HUES64 (cell line): ENCODE measurements at regions not wholly inside any gene's neighbourhood (a gene's known extent, or its start where the extent isn't known, plus 50 kb on each side); places are given as distances from the start of the nearest gene placed in this dataset.

Experiments
- H3K27ac ChIP-seq: 2 replicates; pipeline ENCODE4 v1.7.0; 2013; ENCODE audit warnings: low read depth, low read length, inconsistent platforms
- H3K27me3 ChIP-seq: 2 replicates; pipeline ENCODE4 v1.6.1; 2013; ENCODE audit warnings: mild to moderate bottlenecking, low read length; ENCODE audit not compliant: insufficient read depth
- H3K36me3 ChIP-seq: 2 replicates; pipeline ENCODE4 v1.6.1; 2013; ENCODE audit warnings: mild to moderate bottlenecking, low read length; ENCODE audit not compliant: insufficient read depth
- H3K4me1 ChIP-seq: 2 replicates; pipeline ENCODE4 v1.6.1; 2013; ENCODE audit warnings: mild to moderate bottlenecking, low read length, moderate library complexity; ENCODE audit not compliant: insufficient read depth
- H3K4me3 ChIP-seq: 2 replicates; pipeline ENCODE4 v1.5.1; 2013; ENCODE audit warnings: mild to moderate bottlenecking, low read length, moderate library complexity
- H3K9ac ChIP-seq: 2 replicates; pipeline ENCODE4 v1.6.1; 2013; ENCODE audit warnings: mild to moderate bottlenecking, low read depth, low read length
- H3K9me3 ChIP-seq: 2 replicates; pipeline ENCODE4 v1.6.1; 2013; ENCODE audit warnings: low read depth, low read length; ENCODE audit not compliant: insufficient read depth
- WGBS: fragments of 150-250, 120-280 bp; methylation state at CpG from one replicate; pipeline ENCODE4 v1.1.7; 2013; ENCODE audit warnings: missing lambda C conversion rate; 5-methylcytosine and 5-hydroxymethylcytosine counted together

- Histone ChIP-seq H3K4me3 (no peak overlapping the region), H3K4me1 (peaks cover 3% of the 10 kb centered on the region; the same call in 1 of the 2 replicates)
These were observed 86.1 kb upstream of the ADGRL2 start for GRCh38 chr1:81714636-81715035.

GRCh38 chr1:81712425-81712824 is 88.3 kb upstream of the ADGRL2 start:
- 88% methylated on average over 3 of the region's 3 CpGs for WGBS
- H3K27ac ChIP-seq, result no peak overlapping the region

More at GRCh38 chr1:81714636-81715035, 86.1 kb upstream of the ADGRL2 start:
- no peaks in the 10 kb centered on the region for H3K36me3 ChIP-seq
- no peak overlapping the region for H3K27ac ChIP-seq
- no peaks in the 10 kb centered on the region for H3K9me3 ChIP-seq
- H3K27me3 ChIP-seq, result no peaks in the 10 kb centered on the region
- H3K9ac ChIP-seq, result no peak overlapping the region

GRCh38 chr1:81710857-81711256 is 89.9 kb upstream of the ADGRL2 start:
- Histone ChIP-seq H3K27me3 (no peaks in the 10 kb centered on the region), H3K4me1 (no peaks in the 10 kb centered on the region), H3K27ac (no peak overlapping the region), H3K36me3 (no peaks in the 10 kb centered on the region), H3K9me3 (no peaks in the 10 kb centered on the region), H3K9ac (no peak overlapping the region), H3K4me3 (no peak overlapping the region)
- 94% methylated on average over 2 of the region's 2 CpGs for WGBS

More at GRCh38 chr1:81712425-81712824, 88.3 kb upstream of the ADGRL2 start:
- H3K9ac ChIP-seq, result no peak overlapping the region
- H3K36me3 ChIP-seq, result no peaks in the 10 kb centered on the region
- H3K4me1 ChIP-seq, result no peaks in the 10 kb centered on the region
- H3K27me3 ChIP-seq, result no peaks in the 10 kb centered on the region
- no peaks in the 10 kb centered on the region for H3K9me3 ChIP-seq
- H3K4me3 ChIP-seq, result no peak overlapping the region

GRCh38 chr1:81708250-81708649 is 92.5 kb upstream of the ADGRL2 start:
- no peak overlapping the region for H3K4me3 ChIP-seq
- no peak overlapping the region for H3K27ac ChIP-seq
- H3K27me3 ChIP-seq, result no peaks in the 10 kb centered on the region
- H3K9ac ChIP-seq, result no peak overlapping the region
- no peaks in the 10 kb centered on the region for H3K36me3 ChIP-seq
- no peaks in the 10 kb centered on the region for H3K9me3 ChIP-seq
- H3K4me1 ChIP-seq, result peaks cover 13% of the 10 kb centered on the region
- 89% methylated on average over 1 of the region's 1 CpG for WGBS

- no peak overlapping the region for H3K27ac ChIP-seq
- no peaks in the 10 kb centered on the region for H3K27me3 ChIP-seq
- H3K4me1 ChIP-seq, result peaks cover 16% of the 10 kb centered on the region
- no peaks in the 10 kb centered on the region for H3K36me3 ChIP-seq
- no CpG with 5 or more reads among the region's 3 CpGs for WGBS
- no peak overlapping the region for H3K4me3 ChIP-seq
- no peak overlapping the region for H3K9ac ChIP-seq
- H3K9me3 ChIP-seq, result no peaks in the 10 kb centered on the region
These were observed 93.9 kb upstream of the ADGRL2 start for GRCh38 chr1:81706650-81707435.

- Histone ChIP-seq H3K36me3 (no peaks in the 10 kb centered on the region), H3K9me3 (no peaks in the 10 kb centered on the region), H3K4me3 (no peak overlapping the region), H3K27ac (no peak overlapping the region), H3K4me1 (peaks cover 36% of the 10 kb centered on the region), H3K9ac (no peak overlapping the region), H3K27me3 (no peaks in the 10 kb centered on the region)
- WGBS, result 90% methylated on average over 5 of the region's 5 CpGs
These were observed 96.8 kb upstream of the ADGRL2 start for GRCh38 chr1:81703756-81704463.

- Histone ChIP-seq H3K4me1 (peaks cover 40% of the 10 kb centered on the region), H3K9ac (no peak overlapping the region), H3K4me3 (no peak overlapping the region), H3K27me3 (no peaks in the 10 kb centered on the region), H3K27ac (no peak overlapping the region), H3K9me3 (no peaks in the 10 kb centered on the region), H3K36me3 (no peaks in the 10 kb centered on the region)
- 100% methylated on average over 3 of the region's 3 CpGs for WGBS
These were observed 97.4 kb upstream of the ADGRL2 start for GRCh38 chr1:81703391-81703755.

GRCh38 chr1:81702903-81703302 is 97.8 kb upstream of the ADGRL2 start:
- peaks cover 40% of the 10 kb centered on the region for H3K4me1 ChIP-seq
- H3K27ac ChIP-seq, result no peak overlapping the region
- no peak overlapping the region for H3K9ac ChIP-seq
- no peaks in the 10 kb centered on the region for H3K36me3 ChIP-seq
- H3K4me3 ChIP-seq, result no peak overlapping the region
- 96% methylated on average over 4 of the region's 4 CpGs for WGBS
- H3K9me3 ChIP-seq, result no peaks in the 10 kb centered on the region
- no peaks in the 10 kb centered on the region for H3K27me3 ChIP-seq

GRCh38 chr1:81702079-81702715 is 98.5 kb upstream of the ADGRL2 start:
- no peaks in the 10 kb centered on the region for H3K27me3 ChIP-seq
- H3K4me3 ChIP-seq, result no peak overlapping the region
- no peak overlapping the region for H3K9ac ChIP-seq
- H3K9me3 ChIP-seq, result no peaks in the 10 kb centered on the region
- peaks cover 40% of the 10 kb centered on the region for H3K4me1 ChIP-seq
- H3K27ac ChIP-seq, result no peak overlapping the region
- 100% methylated on average over 2 of the region's 2 CpGs for WGBS
- no peaks in the 10 kb centered on the region for H3K36me3 ChIP-seq

GRCh38 chr1:81700728-81701470 is 99.8 kb upstream of the ADGRL2 start:
- no peaks in the 10 kb centered on the region for H3K9me3 ChIP-seq
- H3K27me3 ChIP-seq, result no peaks in the 10 kb centered on the region
- H3K27ac ChIP-seq, result no peak overlapping the region
- 86% methylated on average over 6 of the region's 7 CpGs for WGBS
- H3K4me3 ChIP-seq, result no peak overlapping the region
- H3K4me1 ChIP-seq, result peaks cover 40% of the 10 kb centered on the region
- no peak overlapping the region for H3K9ac ChIP-seq
- H3K36me3 ChIP-seq, result no peaks in the 10 kb centered on the region

GRCh38 chr1:81699234-81699633 is 101.5 kb upstream of the ADGRL2 start:
- no peak overlapping the region for H3K4me3 ChIP-seq
- H3K4me1 ChIP-seq, result peaks cover 36% of the 10 kb centered on the region
- no peaks in the 10 kb centered on the region for H3K9me3 ChIP-seq
- peak overlapping the region; percentile 23; the same call in 1 of the 2 replicates for H3K9ac ChIP-seq
- WGBS, result 55% methylated on average over 4 of the region's 4 CpGs
- H3K27me3 ChIP-seq, result no peaks in the 10 kb centered on the region
- peak overlapping the region; percentile 27 for H3K27ac ChIP-seq
- H3K36me3 ChIP-seq, result no peaks in the 10 kb centered on the region
